GM10248 (cell line): ENCODE measurements at regions not wholly inside any gene's neighbourhood (a gene's known extent, or its start where the extent isn't known, plus 50 kb on each side); places are given as distances from the start of the nearest gene placed in this dataset.

Experiments used
- CTCF ChIA-PET: fragments of 300-600 bp; sonication (Branson Sonifier 250); formaldehyde crosslinking; extraction: SDS; loops from one replicate; lab custom pipeline; 2021; ENCODE audit warnings: antibody characterized with exemption; lab: Yijun Ruan, JAX
- POLR2A ChIA-PET: fragments of 350-650 bp; sonication (Branson Sonifier 250); formaldehyde crosslinking; extraction: SDS; loops from one replicate; lab custom pipeline; 2020; ENCODE audit warnings: antibody characterized with exemption; lab: Yijun Ruan, JAX
- DNase-seq: peaks from one replicate; pipeline ENCODE4 v3.0.0; 2012; ENCODE audit errors: extremely low spot score
- CTCF ChIP-seq: IDR thresholded peaks from 2 replicates; pipeline ENCODE4 v1.5.1; 2012; ENCODE audit warnings: mild to moderate bottlenecking, low read depth; ENCODE audit errors: extremely low read depth, missing control alignments, control extremely low read depth

DNA sequence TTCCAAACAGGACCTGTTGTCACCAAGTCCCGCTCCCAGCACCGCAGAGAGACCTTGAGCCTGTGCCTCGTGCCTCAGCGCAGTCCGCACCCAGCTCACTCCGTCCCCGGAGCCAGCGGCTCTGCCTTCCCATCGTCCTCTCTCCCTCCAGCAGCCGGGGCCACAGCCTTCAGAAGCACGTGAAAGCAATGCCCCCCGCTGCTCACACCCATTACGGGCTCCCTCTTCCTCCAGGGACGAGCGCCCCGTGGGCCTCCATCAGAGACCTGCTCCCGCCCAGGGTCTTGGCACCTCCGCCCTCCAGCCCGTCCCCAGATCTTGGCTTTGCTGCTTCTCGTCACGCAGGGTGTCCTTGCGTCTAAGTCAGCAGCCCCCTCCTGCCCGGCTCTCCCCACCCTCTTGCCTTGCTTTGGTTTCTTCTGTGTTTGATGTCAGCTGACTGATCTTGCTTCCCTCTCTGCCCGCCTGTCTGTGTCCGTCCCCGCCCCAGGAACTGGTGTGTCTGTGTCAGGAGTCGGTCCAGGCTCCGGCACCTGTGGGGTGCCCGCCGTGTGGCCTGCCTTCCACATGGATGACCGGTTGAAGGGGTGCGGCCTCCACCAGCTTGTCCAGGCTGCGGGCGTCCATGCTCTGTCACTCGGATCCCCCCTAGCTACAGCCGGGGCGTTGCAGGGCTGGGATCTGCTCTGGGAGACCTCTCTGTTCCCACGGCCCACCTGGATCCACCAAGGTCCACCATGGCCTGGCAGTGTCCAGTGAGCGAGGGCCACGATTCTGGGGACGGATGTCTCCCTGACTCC is 61.9 kb downstream of the FOXL3 start:
- ChIA-PET POLR2A (no interaction called here), CTCF (no interaction called here)
- TF ChIP-seq CTCF, result no peak
- DNase-seq, result no peak

GRCh38 chr7:353746-354325 is 63.9 kb downstream of the FOXL3 start:
- ChIA-PET POLR2A (no interaction called here), CTCF (no interaction called here)
- TF ChIP-seq CTCF, result no peak
- no peak for DNase-seq

DNA sequence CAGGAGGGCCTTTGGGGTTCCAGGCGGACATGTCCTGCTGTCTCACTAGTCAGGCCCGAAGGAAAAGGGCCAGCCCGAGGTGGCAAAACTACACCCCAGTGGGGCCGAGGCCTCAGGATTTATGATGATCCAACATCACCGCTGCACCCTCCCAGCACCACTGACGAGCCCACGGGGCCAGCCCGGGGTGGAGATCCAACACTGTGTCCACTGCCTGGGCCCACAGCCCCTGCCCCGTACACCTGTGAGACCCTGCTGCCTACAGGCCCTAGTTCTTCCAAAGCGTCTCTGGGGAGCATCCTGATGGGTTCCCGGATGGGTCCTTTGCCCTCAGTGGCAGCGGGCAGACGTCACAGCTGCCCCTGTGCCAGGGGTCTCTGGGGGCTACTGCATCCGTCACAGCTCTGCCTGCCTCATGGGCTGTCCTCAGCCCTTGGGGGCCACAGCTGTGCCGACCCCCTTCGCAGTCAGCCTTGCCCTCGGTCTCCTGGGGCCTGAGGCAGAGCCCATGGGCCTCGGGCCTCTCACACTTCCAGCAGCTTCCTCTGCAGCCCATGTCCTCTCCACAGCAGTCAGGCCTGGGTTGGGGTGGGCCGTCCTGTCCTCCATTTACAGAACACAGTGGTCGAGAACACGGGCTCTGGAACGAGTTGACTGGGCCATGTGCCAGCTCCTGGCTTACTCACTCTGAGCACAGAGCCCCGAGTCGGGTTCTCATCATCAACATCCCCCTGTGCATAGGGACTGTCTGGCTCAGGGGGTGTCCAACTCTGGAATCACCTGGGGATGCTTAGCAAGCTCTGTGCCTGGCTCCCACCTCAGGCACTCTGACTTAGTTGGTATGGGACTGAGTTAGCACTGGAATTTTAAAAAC is 64.9 kb downstream of the FOXL3 start:
- ChIA-PET POLR2A (no interaction called here), CTCF (no interaction called here)
- DNase-seq, result no peak
- TF ChIP-seq CTCF, result no peak

- CTCF ChIA-PET, result no interaction called here
- POLR2A ChIA-PET, result no interaction called here
These were observed 65.6 kb downstream of the FOXL3 start for GRCh38 chr7:355568-355967.

DNA sequence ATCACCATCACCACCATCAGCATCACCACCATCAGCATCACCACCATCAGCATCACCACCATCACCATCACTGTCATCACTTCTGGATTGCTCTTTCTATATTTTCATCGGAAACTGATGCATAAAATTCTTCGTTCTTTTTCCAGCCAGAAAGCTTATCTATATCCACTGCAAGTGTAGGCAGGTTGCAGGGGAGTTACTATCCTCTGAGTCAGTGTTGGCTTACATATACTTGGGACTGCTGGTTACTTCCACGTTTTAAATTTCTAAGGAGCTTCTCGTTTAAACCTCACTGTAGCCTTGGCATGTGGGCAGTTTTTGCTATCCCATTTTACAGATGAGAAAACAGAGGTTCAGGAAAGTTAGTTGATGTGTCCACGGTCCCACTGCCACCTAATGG is 66.1 kb downstream of the FOXL3 start:
- POLR2A ChIA-PET, result no interaction called here
- DNase-seq, result no peak
- TF ChIP-seq CTCF, result no peak
- CTCF ChIA-PET, result no interaction called here

More at GRCh38 chr7:355568-355967, 65.6 kb downstream of the FOXL3 start:
- TF ChIP-seq CTCF, result no peak
- no peak for DNase-seq

GRCh38 chr7:356691-357462 is 66.9 kb downstream of the FOXL3 start:
- no peak for TF ChIP-seq CTCF
- POLR2A ChIA-PET, result no interaction called here
- CTCF ChIA-PET, result no interaction called here
- DNase-seq, result no peak
